DOHH2 (cell line): ENCODE measurements at regions not wholly inside any gene's neighbourhood (a gene's known extent, or its start where the extent isn't known, plus 50 kb on each side); places are given as distances from the start of the nearest gene placed in this dataset.
"Not testable (repeated sequence)": the region's sequence is repeated elsewhere in the genome, so short reads cannot be mapped to it uniquely, and the experiment has no call there.

Source experiments
- H3F3A ChIP-seq: fragments of 200-600 bp; sonication (generic), shearing (Covaris generic); 2 replicates; pipeline ENCODE4 v1.6.0; 2016; ENCODE audit warnings: antibody characterized with exemption, mild to moderate bottlenecking; ENCODE audit not compliant: control insufficient read depth, insufficient read depth
- H3K27ac ChIP-seq: fragments of 200-600 bp; sonication (generic); 2 replicates; pipeline ENCODE4 v1.5.1; 2014; ENCODE audit warnings: low read depth, mild to moderate bottlenecking, low read length, moderate library complexity
- H3K27me3 ChIP-seq: fragments of 200-600 bp; sonication (generic); 2 replicates; pipeline ENCODE4 v1.6.1; 2014; ENCODE audit warnings: mild to moderate bottlenecking, low read length, mixed read lengths; ENCODE audit not compliant: control insufficient read depth
- H3K36me3 ChIP-seq: fragments of 200-600 bp; sonication (generic); 2 replicates; pipeline ENCODE4 v1.6.1; 2014; ENCODE audit warnings: mild to moderate bottlenecking, low read length, moderate library complexity, mixed read lengths; ENCODE audit not compliant: control insufficient read depth
- H3K4me1 ChIP-seq: fragments of 200-600 bp; sonication (generic); 2 replicates; pipeline ENCODE4 v1.6.1; 2014; ENCODE audit warnings: mild to moderate bottlenecking, low read length, mixed read lengths; ENCODE audit not compliant: control insufficient read depth
- H3K4me2 ChIP-seq: fragments of 200-600 bp; sonication (generic); 2 replicates; pipeline ENCODE4 v1.6.0; 2014; ENCODE audit warnings: mild to moderate bottlenecking, low read length, moderate library complexity
- H3K4me3 ChIP-seq: fragments of 200-600 bp; sonication (generic); 2 replicates; pipeline ENCODE4 v1.5.1; 2014; ENCODE audit warnings: mild to moderate bottlenecking, low read length, mixed read lengths
- H3K79me2 ChIP-seq: fragments of 200-600 bp; sonication (generic); 2 replicates; pipeline ENCODE4 v1.6.1; 2014; ENCODE audit warnings: mild to moderate bottlenecking, low read length, mixed read lengths; ENCODE audit not compliant: control insufficient read depth
- H3K9me2 ChIP-seq: fragments of 200-600 bp; sonication (generic); replicated peaks from 2 replicates; pipeline ENCODE4 v1.6.1; 2014; ENCODE audit warnings: mild to moderate bottlenecking, low read length, mixed read lengths; ENCODE audit not compliant: control insufficient read depth
- H3K9me3 ChIP-seq: fragments of 200-600 bp; sonication (generic); 2 replicates; pipeline ENCODE4 v1.6.1; 2014; ENCODE audit warnings: antibody characterized with exemption, low read length, mixed read lengths; ENCODE audit not compliant: control insufficient read depth, insufficient read depth
- H4K20me1 ChIP-seq: fragments of 200-600 bp; sonication (generic); 2 replicates; pipeline ENCODE4 v1.6.0; 2014; ENCODE audit warnings: low read depth, mild to moderate bottlenecking, antibody characterized with exemption, low read length, moderate library complexity; ENCODE audit not compliant: control insufficient read depth, insufficient read depth
- EZH2phosphoT487 ChIP-seq: fragments of 200-600 bp; sonication (generic); IDR thresholded peaks from 2 replicates; pipeline ENCODE4 v1.6.1; 2017; ENCODE audit warnings: borderline replicate concordance, mild to moderate bottlenecking, antibody characterized with exemption, low read length, moderate library complexity, mixed read lengths
- TF ChIP-seq, protein P1 (sequence below): fragments of 200-600 bp; sonication (generic); IDR thresholded peaks from one replicate; pipeline ENCODE4 v1.5.1; 2014; ENCODE audit warnings: antibody characterized with exemption, mild to moderate bottlenecking, low read depth, low read length; ENCODE audit not compliant: poor library complexity, severe bottlenecking

- H3K79me2 ChIP-seq, H3F3A ChIP-seq, H3K9me3 ChIP-seq, H3K36me3 ChIP-seq, H3K27me3 ChIP-seq, H3K4me3 ChIP-seq, H3K27ac ChIP-seq, H3K9me2 ChIP-seq, H3K4me1 ChIP-seq, H3K4me2 ChIP-seq, H4K20me1 ChIP-seq: not testable (repeated sequence)
These were observed 242.9 kb downstream of the FAM72C start for GRCh38 chr1:143728802-143729448.

GRCh38 chr1:143727263-143727662 is 244.5 kb downstream of the FAM72C start:
- TF ChIP-seq, protein P1, sequence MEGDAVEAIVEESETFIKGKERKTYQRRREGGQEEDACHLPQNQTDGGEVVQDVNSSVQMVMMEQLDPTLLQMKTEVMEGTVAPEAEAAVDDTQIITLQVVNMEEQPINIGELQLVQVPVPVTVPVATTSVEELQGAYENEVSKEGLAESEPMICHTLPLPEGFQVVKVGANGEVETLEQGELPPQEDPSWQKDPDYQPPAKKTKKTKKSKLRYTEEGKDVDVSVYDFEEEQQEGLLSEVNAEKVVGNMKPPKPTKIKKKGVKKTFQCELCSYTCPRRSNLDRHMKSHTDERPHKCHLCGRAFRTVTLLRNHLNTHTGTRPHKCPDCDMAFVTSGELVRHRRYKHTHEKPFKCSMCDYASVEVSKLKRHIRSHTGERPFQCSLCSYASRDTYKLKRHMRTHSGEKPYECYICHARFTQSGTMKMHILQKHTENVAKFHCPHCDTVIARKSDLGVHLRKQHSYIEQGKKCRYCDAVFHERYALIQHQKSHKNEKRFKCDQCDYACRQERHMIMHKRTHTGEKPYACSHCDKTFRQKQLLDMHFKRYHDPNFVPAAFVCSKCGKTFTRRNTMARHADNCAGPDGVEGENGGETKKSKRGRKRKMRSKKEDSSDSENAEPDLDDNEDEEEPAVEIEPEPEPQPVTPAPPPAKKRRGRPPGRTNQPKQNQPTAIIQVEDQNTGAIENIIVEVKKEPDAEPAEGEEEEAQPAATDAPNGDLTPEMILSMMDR = no peak
- TF ChIP-seq EZH2phosphoT487 = no peak
- no peak overlapping the region for H3K4me2 ChIP-seq
- H3K79me2 ChIP-seq = no peaks in the 10 kb centered on the region
- peaks cover 4% of the 10 kb centered on the region; the same call in 1 of the 2 replicates for H3K27me3 ChIP-seq
- no peaks in the 10 kb centered on the region for H4K20me1 ChIP-seq
- H3K9me3 ChIP-seq = no peaks in the 10 kb centered on the region
- H3K36me3 ChIP-seq = no peaks in the 10 kb centered on the region
- no peaks in the 10 kb centered on the region for H3F3A ChIP-seq
- no peaks in the 10 kb centered on the region for H3K9me2 ChIP-seq
- no peak overlapping the region for H3K4me3 ChIP-seq
- H3K27ac ChIP-seq = no peak overlapping the region
- H3K4me1 ChIP-seq = no peaks in the 10 kb centered on the region

DNA sequence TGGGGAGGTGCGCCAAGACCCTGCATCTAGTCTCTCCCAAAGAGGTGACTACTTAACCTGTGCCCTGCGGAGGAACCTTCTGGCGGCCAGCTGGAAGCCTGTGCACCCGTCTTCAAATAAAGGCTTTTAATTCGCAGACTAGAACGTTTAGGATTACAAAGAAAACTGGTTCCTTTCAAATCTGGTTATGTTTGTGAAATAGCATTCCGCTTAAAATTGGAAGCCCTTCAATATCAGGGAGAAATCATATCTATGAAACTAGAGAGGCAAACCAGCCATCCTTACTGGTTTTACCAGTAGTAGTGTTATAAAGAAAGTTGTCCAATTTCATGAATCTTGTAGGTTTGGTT is 250.8 kb downstream of the FAM72C start:
- H3K27me3 ChIP-seq = no peaks in the 10 kb centered on the region
- H3K79me2 ChIP-seq = no peaks in the 10 kb centered on the region
- no peak overlapping the region for H3K4me3 ChIP-seq
- TF ChIP-seq EZH2phosphoT487 = no peak
- TF ChIP-seq, protein P1 = no peak
- no peaks in the 10 kb centered on the region for H3K9me2 ChIP-seq
- no peaks in the 10 kb centered on the region for H3F3A ChIP-seq
- no peaks in the 10 kb centered on the region for H3K36me3 ChIP-seq
- H3K4me2 ChIP-seq = peak overlapping the region; percentile 22; the same call in 1 of the 2 replicates
- no peaks in the 10 kb centered on the region for H3K4me1 ChIP-seq
- H3K9me3 ChIP-seq = no peaks in the 10 kb centered on the region
- no peak overlapping the region for H3K27ac ChIP-seq
- H4K20me1 ChIP-seq = no peaks in the 10 kb centered on the region

DNA sequence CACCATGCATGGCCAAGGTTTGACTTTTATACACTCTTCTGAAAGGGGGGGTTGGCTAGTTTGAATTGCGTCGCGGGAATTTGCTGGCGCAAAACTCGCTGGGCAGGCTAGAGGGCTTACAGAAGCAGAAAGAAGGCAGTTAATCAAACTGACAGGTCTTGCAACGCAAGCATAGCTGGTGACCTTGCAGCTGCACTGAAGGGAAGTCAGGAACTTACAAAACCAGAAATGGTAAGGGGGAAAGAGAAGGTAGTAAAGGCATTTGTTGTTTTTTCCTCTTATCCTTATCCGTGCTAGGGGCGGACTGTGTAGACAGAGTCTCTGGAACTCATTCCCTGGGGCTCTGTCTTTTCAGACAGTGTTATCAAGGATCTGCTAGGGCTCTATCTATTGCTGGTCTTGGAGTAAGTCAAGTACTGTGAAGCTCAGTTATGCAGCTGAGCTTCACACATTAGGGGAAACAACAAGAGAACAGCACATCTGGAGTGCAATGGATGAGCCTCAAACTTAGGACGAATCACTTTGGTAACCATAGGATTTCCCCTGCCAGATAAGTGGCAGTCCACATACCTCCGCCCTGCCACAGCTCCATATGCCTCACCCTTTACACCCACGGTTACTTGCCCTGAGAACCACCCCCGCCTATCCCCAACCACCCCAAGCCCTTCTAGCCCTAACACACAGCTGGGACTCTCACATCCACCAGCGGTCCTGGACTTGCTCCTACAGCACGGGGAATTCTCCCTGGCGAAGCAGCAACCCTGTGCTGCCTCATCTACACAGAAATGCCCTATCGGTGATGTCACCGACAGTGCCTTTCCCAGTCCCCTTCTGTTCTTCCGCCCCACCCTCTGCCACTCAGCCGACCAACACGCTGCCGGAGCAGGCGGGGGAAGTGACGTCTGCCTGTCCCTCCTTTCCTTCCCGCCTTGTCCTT is 251.4 kb downstream of the FAM72C start:
- Histone ChIP-seq H4K20me1 (no peaks in the 10 kb centered on the region), H3K9me3 (no peaks in the 10 kb centered on the region), H3K4me3 (no peak overlapping the region), H3F3A (no peaks in the 10 kb centered on the region), H3K4me1 (no peaks in the 10 kb centered on the region), H3K27ac (no peak overlapping the region), H3K79me2 (no peaks in the 10 kb centered on the region), H3K27me3 (no peaks in the 10 kb centered on the region), H3K36me3 (no peaks in the 10 kb centered on the region), H3K4me2 (peak overlapping the region; percentile 22; the same call in 1 of the 2 replicates), H3K9me2 (no peaks in the 10 kb centered on the region)
- TF ChIP-seq, protein P1 = no peak
- TF ChIP-seq EZH2phosphoT487 = no peak
